Eye (tissue), 1 donor: ENCODE measurements at regions not wholly inside any gene's neighbourhood (a gene's known extent, or its start where the extent isn't known, plus 50 kb on each side); places are given as distances from the start of the nearest gene placed in this dataset.
"Not testable (repeated sequence)": the region's sequence is repeated elsewhere in the genome, so short reads cannot be mapped to it uniquely, and the experiment has no call there.

Experiments used
- DNase-seq: peaks from one replicate; pipeline ENCODE4 v3.0.0-alpha.2; 2015

GRCh38 chr18:51525453-51526225, 328.2 kb upstream of the MEX3C start:
- DNase-seq, result no peak

GRCh38 chr18:51527826-51528225, 330.3 kb upstream of the MEX3C start:
- DNase-seq, result no peak

GRCh38 chr18:51531501-51531900, 334.0 kb upstream of the MEX3C start:
- DNase-seq, result no peak

GRCh38 chr18:51537487-51537886, 340.0 kb upstream of the MEX3C start:
- DNase-seq, result peak; percentile 52

GRCh38 chr18:51540562-51540961, 343.1 kb upstream of the MEX3C start:
- no peak for DNase-seq

- no peak for DNase-seq
Observed at GRCh38 chr18:51541230-51541629, 343.7 kb upstream of the MEX3C start.

- no peak for DNase-seq
Observed at GRCh38 chr18:51543658-51544155, 346.2 kb upstream of the MEX3C start.

- DNase-seq, result no peak
Observed at GRCh38 chr18:51545446-51545845, 348.0 kb upstream of the MEX3C start.

GRCh38 chr18:51559198-51559901, 361.9 kb upstream of the MEX3C start:
- DNase-seq, result no peak

GRCh38 chr18:51559902-51560287, 362.4 kb upstream of the MEX3C start:
- DNase-seq, result no peak

GRCh38 chr18:51561821-51562220, 364.3 kb upstream of the MEX3C start:
- DNase-seq, result no peak

GRCh38 chr18:51562866-51563265, 365.4 kb upstream of the MEX3C start:
- peak; percentile 11 for DNase-seq

- DNase-seq, result peak; percentile 12
Observed at GRCh38 chr18:51563396-51563795, 365.9 kb upstream of the MEX3C start.

- DNase-seq, result no peak
Observed at GRCh38 chr18:51568151-51568550, 370.7 kb upstream of the MEX3C start.

- DNase-seq, result no peak
Observed at GRCh38 chr18:51569153-51569552, 371.7 kb upstream of the MEX3C start.

- DNase-seq, result no peak
Observed at GRCh38 chr18:51569561-51569960, 372.1 kb upstream of the MEX3C start.

GRCh38 chr18:51570071-51570470, 372.6 kb upstream of the MEX3C start:
- not testable (repeated sequence) for DNase-seq

GRCh38 chr18:51573886-51574285, 376.4 kb upstream of the MEX3C start:
- DNase-seq, result not testable (repeated sequence)

- no peak for DNase-seq
Observed at GRCh38 chr18:51575171-51575570, 377.7 kb upstream of the MEX3C start.

- peak; percentile 39 for DNase-seq
Observed at GRCh38 chr18:51578406-51578980, 381.0 kb upstream of the MEX3C start.

GRCh38 chr18:51580580-51580979, 383.1 kb upstream of the MEX3C start:
- no peak for DNase-seq

- DNase-seq, result no peak
Observed at GRCh38 chr18:51582551-51582950, 385.1 kb upstream of the MEX3C start.

- no peak for DNase-seq
Observed at GRCh38 chr18:51588616-51589015, 391.1 kb upstream of the MEX3C start.

- DNase-seq, result no peak
Observed at GRCh38 chr18:51593931-51594330, 396.4 kb upstream of the MEX3C start.
